DND-41 (cell line): ENCODE measurements at regions not wholly inside any gene's neighbourhood (a gene's known extent, or its start where the extent isn't known, plus 50 kb on each side); places are given as distances from the start of the nearest gene placed in this dataset.

Experiments used
- ATAC-seq: fragments of 200-7000 bp; cut with Tn5 transposase; 3 replicates; pipeline ENCODE4 v1.9.1; 2021; ENCODE audit warnings: low read depth; ENCODE audit not compliant: insufficient read depth
- DNase-seq: peaks from one replicate; pipeline ENCODE4 v3.0.0-alpha.2; 2020
- H2AFZ ChIP-seq: 2 replicates; pipeline ENCODE4 v1.6.0; 2012; ENCODE audit warnings: low read depth, low read length
- H3K27ac ChIP-seq: 2 replicates; pipeline ENCODE4 v1.5.1; 2012; ENCODE audit warnings: low read length, inconsistent platforms
- H3K27me3 ChIP-seq: fragments of 200-600 bp; sonication (generic); 2 replicates; pipeline ENCODE4 v1.6.0; 2012; ENCODE audit warnings: low read length, mild to moderate bottlenecking, inconsistent platforms; ENCODE audit not compliant: insufficient read depth, poor library complexity
- H3K36me3 ChIP-seq: 2 replicates; pipeline ENCODE4 v1.5.1; 2012; ENCODE audit warnings: low read length, inconsistent platforms; ENCODE audit not compliant: insufficient read depth
- H3K4me1 ChIP-seq: 2 replicates; pipeline ENCODE4 v1.5.1; 2012; ENCODE audit warnings: mild to moderate bottlenecking, low read length; ENCODE audit not compliant: insufficient read depth
- H3K4me2 ChIP-seq: 2 replicates; pipeline ENCODE4 v1.6.0; 2012; ENCODE audit warnings: mild to moderate bottlenecking, moderate library complexity, low read length, inconsistent platforms; ENCODE audit not compliant: insufficient read depth
- H3K4me3 ChIP-seq, 2 experiments: fragments of 200-600 bp in 1 of 2; shearing (Covaris generic) in 1 of 2; 2 replicates each; pipeline ENCODE4 v1.5.1; 2012 to 2016; ENCODE audit warnings: inconsistent platforms in 2 of 2, low read length in 2 of 2, mild to moderate bottlenecking in 2 of 2, low read depth in 1 of 2, moderate library complexity in 1 of 2
- H3K79me2 ChIP-seq: 2 replicates; pipeline ENCODE4 v1.6.0; 2012; ENCODE audit warnings: low read length, inconsistent platforms; ENCODE audit not compliant: insufficient read depth
- H3K9ac ChIP-seq: 2 replicates; pipeline ENCODE4 v1.6.0; 2012; ENCODE audit warnings: low read depth, mild to moderate bottlenecking, inconsistent platforms, low read length, moderate library complexity
- H3K9me3 ChIP-seq: 2 replicates; pipeline ENCODE4 v1.5.1; 2012; ENCODE audit warnings: low read length, moderate library complexity, mild to moderate bottlenecking, inconsistent platforms; ENCODE audit not compliant: insufficient read depth, severe bottlenecking
- H4K20me1 ChIP-seq: 2 replicates; pipeline ENCODE4 v1.6.0; 2012; ENCODE audit warnings: low read length; ENCODE audit not compliant: insufficient read depth
- CTCF ChIP-seq: IDR thresholded peaks from 2 replicates; pipeline ENCODE4 v1.5.1; 2012; ENCODE audit warnings: borderline replicate concordance, low read length, moderate library complexity, mild to moderate bottlenecking; ENCODE audit not compliant: poor library complexity, severe bottlenecking; ENCODE audit errors: extremely low read depth
- EZH2 ChIP-seq: IDR thresholded peaks from 3 replicates; pipeline ENCODE4 v1.6.1; 2012; ENCODE audit warnings: borderline replicate concordance, low read depth, mild to moderate bottlenecking, moderate library complexity, low read length, inconsistent platforms; ENCODE audit not compliant: severe bottlenecking

DNA sequence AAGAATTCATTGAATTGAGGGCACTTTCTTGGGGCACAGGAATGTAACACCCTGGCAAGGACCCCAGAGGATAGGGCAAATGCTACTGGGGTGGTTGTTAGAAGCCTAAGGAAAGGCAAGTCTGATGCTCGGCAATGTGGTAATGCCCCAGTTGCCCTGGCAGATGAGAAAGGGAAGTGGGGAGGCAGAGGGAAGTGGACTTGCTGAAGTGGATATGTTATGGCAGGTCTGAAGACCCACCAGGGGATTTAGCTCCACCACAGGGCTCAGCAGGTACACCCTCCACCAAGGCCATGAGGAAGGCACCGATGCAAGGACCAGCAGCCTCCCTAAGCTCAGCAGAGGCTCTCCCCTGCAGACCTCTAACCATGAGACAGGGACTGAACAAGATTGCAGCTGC, 184.8 kb downstream of the IRX5 start:
- H2AFZ ChIP-seq, result no peak overlapping the region
- ATAC-seq (no peak), DNase-seq (no peak)
- no peak overlapping the region for H3K9ac ChIP-seq
- no peaks in the 10 kb centered on the region for H3K27me3 ChIP-seq
- H3K36me3 ChIP-seq, result no peaks in the 10 kb centered on the region
- H3K79me2 ChIP-seq, result no peaks in the 10 kb centered on the region
- no peak overlapping the region for H3K4me3 ChIP-seq
- no peaks in the 10 kb centered on the region for H4K20me1 ChIP-seq
- H3K9me3 ChIP-seq, result no peaks in the 10 kb centered on the region
- no peak overlapping the region for H3K4me2 ChIP-seq
- H3K27ac ChIP-seq, result no peak overlapping the region
- H3K4me1 ChIP-seq, result no peaks in the 10 kb centered on the region
- TF ChIP-seq EZH2 (no peak), CTCF (no peak)

DNA sequence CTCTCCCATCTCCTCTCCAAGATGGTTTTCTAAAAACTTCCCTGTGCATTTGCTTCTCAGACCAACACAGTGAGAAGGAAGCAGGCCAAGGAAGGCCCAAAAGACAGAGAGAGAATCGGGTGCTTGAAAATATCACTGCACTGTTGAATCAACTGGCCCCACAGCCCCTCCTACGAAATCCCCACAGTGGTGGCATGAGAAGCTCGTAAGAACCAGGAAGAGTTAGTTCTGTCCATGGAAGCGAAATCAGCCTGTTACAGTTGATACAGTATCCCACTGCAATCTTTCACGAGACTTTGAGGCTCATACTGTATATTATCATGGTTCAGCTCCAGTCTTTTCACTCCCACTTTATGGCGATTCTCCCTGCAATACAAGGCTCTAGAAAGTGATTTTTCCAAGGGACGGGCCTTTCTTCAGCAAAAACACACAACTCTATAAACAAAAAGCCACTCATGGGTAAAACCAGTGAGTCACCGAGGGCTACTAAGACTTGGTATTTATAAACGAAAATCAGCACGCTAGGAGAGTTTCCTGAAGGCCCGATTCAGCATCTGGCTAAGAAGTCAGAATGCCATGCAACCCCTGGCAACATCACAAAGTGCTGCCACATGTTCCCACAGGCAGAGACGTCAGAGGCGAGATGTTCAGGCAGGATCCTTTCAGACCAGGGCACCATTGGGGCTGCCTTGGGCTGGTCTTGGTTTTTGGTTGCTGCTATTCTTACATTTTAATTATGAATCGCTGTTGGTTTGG, 185.7 kb downstream of the IRX5 start:
- H3K4me2 ChIP-seq, result no peak overlapping the region
- no peaks in the 10 kb centered on the region for H4K20me1 ChIP-seq
- no peak for TF ChIP-seq EZH2
- no peak for TF ChIP-seq CTCF
- DNase-seq (no peak), ATAC-seq (no peak)
- H3K9ac ChIP-seq, result no peak overlapping the region
- no peak overlapping the region for H3K27ac ChIP-seq
- no peaks in the 10 kb centered on the region for H3K79me2 ChIP-seq
- no peaks in the 10 kb centered on the region for H3K27me3 ChIP-seq
- H2AFZ ChIP-seq, result no peak overlapping the region
- no peaks in the 10 kb centered on the region for H3K9me3 ChIP-seq
- H3K4me3 ChIP-seq, result no peak overlapping the region
- H3K36me3 ChIP-seq, result no peaks in the 10 kb centered on the region
- H3K4me1 ChIP-seq, result no peaks in the 10 kb centered on the region

DNA sequence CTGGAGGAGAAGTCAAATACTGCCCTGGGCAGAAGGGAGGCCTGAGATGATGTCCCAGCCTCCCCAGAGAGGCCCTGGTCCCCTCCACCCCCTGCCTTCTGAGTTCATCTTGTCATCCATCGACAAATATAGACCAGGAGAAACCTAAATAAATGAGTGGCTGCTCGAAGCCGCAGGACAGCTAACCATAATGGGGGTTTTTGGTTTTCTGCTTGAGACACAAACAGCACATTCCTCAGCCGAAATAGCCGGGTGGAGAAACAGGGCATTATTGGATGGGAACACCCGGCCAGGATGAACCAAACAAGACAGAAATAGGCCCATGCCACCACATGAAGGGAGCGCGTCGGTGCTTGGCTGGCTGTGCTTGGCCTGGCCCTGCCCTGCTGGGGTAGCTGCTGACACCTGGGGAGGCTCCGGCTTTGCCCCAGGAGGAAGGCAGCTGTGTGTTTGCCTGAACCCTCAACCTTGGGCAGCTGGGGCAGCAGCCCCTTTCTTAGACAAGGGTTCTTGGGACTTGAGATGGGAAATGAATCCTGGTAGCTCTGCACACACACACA, 188.1 kb downstream of the IRX5 start:
- no peak for DNase-seq
- Histone ChIP-seq H2AFZ (no peak overlapping the region), H3K27me3 (no peaks in the 10 kb centered on the region), H3K4me1 (no peaks in the 10 kb centered on the region), H4K20me1 (no peaks in the 10 kb centered on the region), H3K4me3 (no peak overlapping the region), H3K9ac (no peak overlapping the region), H3K9me3 (no peaks in the 10 kb centered on the region), H3K36me3 (no peaks in the 10 kb centered on the region), H3K79me2 (no peaks in the 10 kb centered on the region), H3K27ac (no peak overlapping the region), H3K4me2 (no peak overlapping the region)
- no peak for ATAC-seq
- TF ChIP-seq CTCF (no peak), EZH2 (no peak)
